22Rv1 (cell line): ENCODE measurements at regions not wholly inside any gene's neighbourhood (a gene's known extent, or its start where the extent isn't known, plus 50 kb on each side); places are given as distances from the start of the nearest gene placed in this dataset.

ENCODE experiments used
- CTCF ChIP-seq: fragments of 450-650 bp; IDR thresholded peaks from 2 replicates; pipeline ENCODE4 v1.5.1; 2017; ENCODE audit warnings: mild to moderate bottlenecking
- ZFX ChIP-seq: fragments of 450-650 bp; IDR thresholded peaks from 2 replicates; pipeline ENCODE4 v1.6.1; 2017; ENCODE audit warnings: antibody characterized with exemption, borderline replicate concordance

GRCh38 chr1:214934045-214934444, 148.5 kb upstream of the KCNK2 start:
- TF ChIP-seq CTCF (no peak), ZFX (no peak)
